ENCODE measurements at regions not wholly inside any gene's neighbourhood (a gene's known extent, or its start where the extent isn't known, plus 50 kb on each side); places are given as distances from the start of the nearest gene placed in this dataset.

- DNase-seq, result no peak
These were observed 53.7 kb upstream of the NKX1-1 start for GRCh38 chr4:1459722-1460511.

DNA sequence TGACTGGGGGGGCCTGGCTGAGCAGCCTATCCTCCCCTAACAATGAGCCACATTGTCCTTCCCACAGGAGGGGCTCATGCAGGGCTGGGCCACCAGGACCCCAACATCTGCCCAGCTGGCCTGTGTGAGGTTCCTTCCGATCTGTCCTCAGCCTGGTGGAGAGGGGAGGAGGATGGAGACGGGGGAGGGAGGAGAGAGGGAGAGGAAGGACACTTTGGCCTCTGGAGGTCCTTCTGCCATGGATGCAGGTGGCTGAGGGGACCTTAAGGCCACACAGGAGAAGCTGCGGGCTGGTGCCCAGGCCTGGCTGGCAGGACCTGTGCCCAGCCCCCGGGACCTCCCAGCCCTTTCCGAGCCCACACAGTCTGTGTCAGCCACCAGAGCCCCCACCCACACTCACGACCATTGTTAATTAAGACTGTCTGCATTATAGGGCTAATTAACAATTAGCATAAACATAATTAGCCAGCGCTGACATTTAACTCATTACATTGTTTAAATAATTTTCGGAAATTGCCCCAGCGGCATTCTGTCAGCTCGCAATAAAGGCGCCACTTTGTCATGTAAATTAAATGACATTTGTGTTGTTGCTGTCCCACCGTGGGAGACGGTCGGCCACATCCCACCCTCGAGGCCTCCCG lies 53.0 kb upstream of the NKX1-1 start:
- no peak for DNase-seq

- DNase-seq, result no peak
These were observed 52.3 kb upstream of the NKX1-1 start for GRCh38 chr4:1458581-1458980.

All from KG1 (cell line).